GM12878 (cell line): ENCODE measurements at regions not wholly inside any gene's neighbourhood (a gene's known extent, or its start where the extent isn't known, plus 50 kb on each side); places are given as distances from the start of the nearest gene placed in this dataset.

Experiments
- ATAC-seq: fragments of 200-7000 bp; cut with Tn5 transposase; 3 replicates; pipeline ENCODE4 v1.9.1; 2020; ENCODE audit warnings: mild to moderate bottlenecking, moderate library complexity
- BruUV-seq: library from RNA; stranded (reverse); fragments of 400-500 nt; replicated peaks from 2 replicates; lab custom pipeline; 2021; lab: Mats Ljungman, UMichigan
- CTCF ChIA-PET: fragments of 300-600 bp; sonication (Branson Sonifier 250); formaldehyde crosslinking; extraction: SDS; loops from one replicate; lab custom pipeline; 2021; ENCODE audit warnings: inconsistent platforms; lab: Yijun Ruan, JAX
- POLR2A ChIA-PET: fragments of 350-600 bp; formaldehyde crosslinking; extraction: SDS; loops from one replicate; lab custom pipeline; 2021; ENCODE audit warnings: inconsistent platforms; lab: Charles Lee
- RAD21 ChIA-PET: fragments of 300-600 bp; sonication (Branson Sonifier 250); formaldehyde crosslinking; loops from one replicate; lab custom pipeline; 2023; ENCODE audit warnings: antibody characterized with exemption; ENCODE audit not compliant: unreplicated experiment; lab: Charles Lee
- SMC1A ChIA-PET: fragments of 300-600 bp; sonication (Branson Sonifier 250); formaldehyde crosslinking; loops from one replicate; lab custom pipeline; 2023; ENCODE audit not compliant: unreplicated experiment, uncharacterized antibody; lab: Charles Lee
- DNase-seq: peaks from one replicate; pipeline ENCODE4 v3.0.0-alpha.2; 2011; ENCODE audit warnings: low read depth, low spot score
- FAIRE-seq: peaks from 3 replicates; lab custom pipeline; 2011; peaks lifted over from hg19 to GRCh38; lab: Jason Lieb, UNC
- H2AFZ ChIP-seq: 2 replicates; pipeline ENCODE4 v1.6.0; 2011; ENCODE audit warnings: low read depth, low read length, control low read depth; ENCODE audit not compliant: control insufficient read depth
- H3K27ac ChIP-seq: 2 replicates; pipeline ENCODE4 v1.5.1; 2011; ENCODE audit warnings: control low read depth; ENCODE audit not compliant: control insufficient read depth, insufficient read depth
- H3K27me3 ChIP-seq, 2 experiments: replicated peaks in 1 of 2; 2 replicates each; pipeline versions ENCODE4 v1.6.0 to v1.6.1; 2011; ENCODE audit warnings: low read length in 1 of 2; ENCODE audit not compliant: control insufficient read depth in 2 of 2, insufficient read depth in 2 of 2
- H3K36me3 ChIP-seq, 2 experiments: 2 replicates each; pipeline ENCODE4 v1.5.1; 2011; ENCODE audit warnings: low read length in 1 of 2; ENCODE audit not compliant: control insufficient read depth in 2 of 2, insufficient read depth in 2 of 2
- H3K4me1 ChIP-seq: 2 replicates; pipeline ENCODE4 v1.6.1; 2011; ENCODE audit warnings: mild to moderate bottlenecking, low read length, moderate library complexity, mixed read lengths; ENCODE audit not compliant: control insufficient read depth, insufficient read depth
- H3K4me2 ChIP-seq: 2 replicates; pipeline ENCODE4 v1.6.0; 2011; ENCODE audit warnings: control low read depth; ENCODE audit not compliant: control insufficient read depth, insufficient read depth
- H3K4me3 ChIP-seq: fragments of 200-600 bp; sonication (generic); 2 replicates; pipeline ENCODE4 v1.5.1; 2016
- H3K79me2 ChIP-seq: 2 replicates; pipeline ENCODE4 v1.6.0; 2011; ENCODE audit warnings: low read length; ENCODE audit not compliant: control insufficient read depth, insufficient read depth
- H3K9ac ChIP-seq: 2 replicates; pipeline ENCODE4 v1.8.0; 2011; ENCODE audit warnings: low read length, control low read depth, mixed read lengths; ENCODE audit not compliant: control insufficient read depth, insufficient read depth
- H3K9me3 ChIP-seq: replicated peaks from 3 replicates; pipeline ENCODE4 v1.5.1; 2011; ENCODE audit warnings: mild to moderate bottlenecking, low read length; ENCODE audit not compliant: control insufficient read depth, insufficient read depth
- H4K20me1 ChIP-seq: 2 replicates; pipeline ENCODE4 v1.6.0; 2011; ENCODE audit not compliant: control insufficient read depth, insufficient read depth
- BCL3 ChIP-seq: IDR thresholded peaks from 2 replicates; pipeline ENCODE4 v1.6.1; 2011; ENCODE audit warnings: borderline replicate concordance, low read depth, mild to moderate bottlenecking, moderate library complexity, low read length; ENCODE audit not compliant: insufficient read depth, poor library complexity, severe bottlenecking
- CHD2 ChIP-seq: IDR thresholded peaks from 2 replicates; pipeline ENCODE4 v1.6.1; 2011; ENCODE audit warnings: low read depth, low read length, improper control_type of control experiment, borderline replicate concordance
- CREM ChIP-seq: IDR thresholded peaks from 2 replicates; pipeline ENCODE4 v1.6.1; 2014; ENCODE audit warnings: antibody characterized with exemption, low read depth
- DPF2 ChIP-seq: fragments of 450-650 bp; IDR thresholded peaks from 2 replicates; pipeline ENCODE4 v1.6.1; 2017; ENCODE audit warnings: mild to moderate bottlenecking
- ELK1 ChIP-seq: IDR thresholded peaks from 2 replicates; pipeline ENCODE4 v1.6.1; 2012; ENCODE audit warnings: low read depth, low read length, improper control_type of control experiment
- EP300 ChIP-seq, 2 experiments: fragments of 150-350 bp in 1 of 2; IDR thresholded peaks; 2 replicates each; pipeline ENCODE4 v1.6.1; 2011 to 2012; ENCODE audit warnings: low read depth in 2 of 2, low read length in 2 of 2, borderline replicate concordance in 1 of 2, improper control_type of control experiment in 1 of 2, inconsistent platforms in 1 of 2; ENCODE audit not compliant: control insufficient read depth in 1 of 2
- HDAC2 ChIP-seq: fragments of 200-600 bp; sonication (generic); IDR thresholded peaks from 2 replicates; pipeline ENCODE4 v1.6.1; 2017
- HDAC6 ChIP-seq: fragments of 200-600 bp; sonication (generic); IDR thresholded peaks from one replicate; pipeline ENCODE4 v1.8.0; 2017; ENCODE audit warnings: antibody characterized with exemption; ENCODE audit not compliant: unreplicated experiment
- LARP7 ChIP-seq: fragments of 450-650 bp; IDR thresholded peaks from 2 replicates; pipeline ENCODE4 v1.6.1; 2017; ENCODE audit warnings: mild to moderate bottlenecking
- POLR2AphosphoS2 ChIP-seq: IDR thresholded peaks from 2 replicates; pipeline ENCODE4 v1.6.1; 2011; ENCODE audit warnings: low read depth, mild to moderate bottlenecking, low read length, improper control_type of control experiment, moderate library complexity
- SIX5 ChIP-seq: IDR thresholded peaks from 2 replicates; pipeline ENCODE4 v1.6.1; 2011; ENCODE audit warnings: mild to moderate bottlenecking, low read depth, low read length, moderate library complexity; ENCODE audit not compliant: severe bottlenecking
- TCF7 ChIP-seq: IDR thresholded peaks from 2 replicates; pipeline ENCODE4 v1.6.1; 2014; ENCODE audit warnings: antibody characterized with exemption, borderline replicate concordance
- ZBTB33 ChIP-seq: fragments of 450-650 bp; IDR thresholded peaks from 2 replicates; pipeline ENCODE4 v1.6.1; 2017; ENCODE audit warnings: mild to moderate bottlenecking
- WGBS: methylation state at CpG from one replicate; pipeline ENCODE4 v1.1.6; 2016; ENCODE audit warnings: low lambda C conversion rate; ENCODE audit not compliant: insufficient replicate concordance, insufficient coverage; ENCODE audit errors: missing lambda C conversion rate; 5-methylcytosine and 5-hydroxymethylcytosine counted together
- in situ Hi-C: fragments of 300-500 bp; cut with MboI; formaldehyde crosslinking; loops from 9 replicates; pipeline ENCODE4 v1.14.3; 2018; ENCODE audit warnings: mixed read lengths
- intact Hi-C: fragments of 100-400 bp; cut with micrococcal nuclease; formaldehyde crosslinking; loops from one replicate; pipeline ENCODE4 v1.14.2; 2022; ENCODE audit not compliant: unreplicated experiment

GRCh38 chr9:13020146-13021040, 245.6 kb downstream of the LURAP1L start (continued):
- TF ChIP-seq ZBTB33 (no peak), HDAC6 (no peak)

GRCh38 chr9:13022756-13023155, 247.9 kb downstream of the LURAP1L start:
- no peaks in the 10 kb centered on the region for H3K9me3 ChIP-seq
- in situ Hi-C loops, result no loop called here
- BruUV-seq, result no TSS peak
- ATAC-seq (no peak), FAIRE-seq (no peak), DNase-seq (no peak)
- H3K4me2 ChIP-seq, result no peak overlapping the region
- no peaks in the 10 kb centered on the region for H4K20me1 ChIP-seq
- ChIA-PET CTCF (no interaction called here), RAD21 (no interaction called here), POLR2A (no interaction called here), SMC1A (interaction anchor here (1.4 kb wide), 1 partner anchor 9 kb away, joined by 5 read pairs; no protein-coding TSS in a partner anchor)
- H3K79me2 ChIP-seq, result no peaks in the 10 kb centered on the region
- no peaks in the 10 kb centered on the region for H3K36me3 ChIP-seq
- intact Hi-C loops, result no loop called here
- no peaks in the 10 kb centered on the region for H3K27me3 ChIP-seq
- no peaks in the 10 kb centered on the region for H3K4me1 ChIP-seq
- no peak overlapping the region for H2AFZ ChIP-seq
- H3K4me3 ChIP-seq, result no peak overlapping the region
- no peak overlapping the region for H3K9ac ChIP-seq
- 0% methylated on average over 1 of the region's 1 CpG for WGBS
- H3K27ac ChIP-seq, result no peak overlapping the region
- TF ChIP-seq ELK1 (no peak), EP300 (IDR thresholded peaks at IDR 0.05; ENCODE audit: borderline replicate concordance in 1 of 2, control insufficient read depth in 1 of 2, low read depth in 2 of 2, low read length in 2 of 2) (no peak), BCL3 (no peak), TCF7 (no peak), HDAC2 (no peak), POLR2AphosphoS2 (no peak), LARP7 (no peak), CREM (no peak), DPF2 (no peak), CHD2 (no peak), SIX5 (no peak)
